ENCODE measurements at regions not wholly inside any gene's neighbourhood (a gene's known extent, or its start where the extent isn't known, plus 50 kb on each side); places are given as distances from the start of the nearest gene placed in this dataset.

- no peak for TF ChIP-seq EZH2phosphoT487 (IDR thresholded peaks at IDR 0.05; ENCODE audit: borderline replicate concordance, low read depth, low read length)
- TF ChIP-seq, protein P1, sequence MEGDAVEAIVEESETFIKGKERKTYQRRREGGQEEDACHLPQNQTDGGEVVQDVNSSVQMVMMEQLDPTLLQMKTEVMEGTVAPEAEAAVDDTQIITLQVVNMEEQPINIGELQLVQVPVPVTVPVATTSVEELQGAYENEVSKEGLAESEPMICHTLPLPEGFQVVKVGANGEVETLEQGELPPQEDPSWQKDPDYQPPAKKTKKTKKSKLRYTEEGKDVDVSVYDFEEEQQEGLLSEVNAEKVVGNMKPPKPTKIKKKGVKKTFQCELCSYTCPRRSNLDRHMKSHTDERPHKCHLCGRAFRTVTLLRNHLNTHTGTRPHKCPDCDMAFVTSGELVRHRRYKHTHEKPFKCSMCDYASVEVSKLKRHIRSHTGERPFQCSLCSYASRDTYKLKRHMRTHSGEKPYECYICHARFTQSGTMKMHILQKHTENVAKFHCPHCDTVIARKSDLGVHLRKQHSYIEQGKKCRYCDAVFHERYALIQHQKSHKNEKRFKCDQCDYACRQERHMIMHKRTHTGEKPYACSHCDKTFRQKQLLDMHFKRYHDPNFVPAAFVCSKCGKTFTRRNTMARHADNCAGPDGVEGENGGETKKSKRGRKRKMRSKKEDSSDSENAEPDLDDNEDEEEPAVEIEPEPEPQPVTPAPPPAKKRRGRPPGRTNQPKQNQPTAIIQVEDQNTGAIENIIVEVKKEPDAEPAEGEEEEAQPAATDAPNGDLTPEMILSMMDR (conservative IDR thresholded peaks at IDR 0.05; ENCODE audit: low read length): no peak
- CTCF ChIA-PET (ENCODE audit: unreplicated experiment): no interaction called here
- no peaks in the 10 kb centered on the region for H3K9me3 ChIP-seq (ENCODE audit: low read length)
These were observed 414.8 kb upstream of the LMO3 start for GRCh38 chr12:17020765-17021164.

DNA sequence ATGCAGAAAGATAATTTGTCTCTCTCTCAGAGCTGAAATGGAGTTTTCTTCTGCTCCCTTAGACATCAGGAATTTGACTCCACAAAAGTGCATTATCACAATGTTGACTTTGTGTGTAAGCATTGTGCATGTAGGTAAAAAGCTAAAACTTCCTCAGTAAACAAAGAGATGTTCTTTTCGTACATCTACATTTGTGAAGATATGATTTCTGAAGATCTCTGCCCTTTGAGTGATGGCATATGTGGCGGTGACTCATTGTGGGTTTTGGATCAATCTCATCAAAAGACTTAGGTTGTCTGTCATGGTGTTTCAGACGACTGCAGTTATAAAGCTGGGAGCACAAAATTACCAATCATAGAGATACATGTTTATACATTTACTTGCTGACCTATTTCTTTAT is 411.4 kb upstream of the LMO3 start:
- DNase-seq (ENCODE audit: low spot score): no peak
- CTCF ChIA-PET (ENCODE audit: unreplicated experiment): no interaction called here
- BruUV-seq (replicated peaks): no TSS peak
- Histone ChIP-seq H3K9me3 (ENCODE audit: low read length) (no peaks in the 10 kb centered on the region), H2AFZ (ENCODE audit: low read length) (no peak overlapping the region), H3K9me2 (ENCODE audit: insufficient read depth, low read length) (no peaks in the 10 kb centered on the region), H3K27ac (ENCODE audit: low read depth, low read length, poor library complexity, severe bottlenecking) (no peak overlapping the region), H4K20me1 (ENCODE audit: insufficient read depth, low read length) (no peaks in the 10 kb centered on the region), H3K4me1 (ENCODE audit: insufficient read depth, low read length, poor library complexity, severe bottlenecking) (no peaks in the 10 kb centered on the region), H3K79me2 (ENCODE audit: insufficient read depth, low read depth, low read length) (no peaks in the 10 kb centered on the region), H3K4me3 (ENCODE audit: low read depth, low read length, poor library complexity, severe bottlenecking) (no peak overlapping the region), H3K36me3 (ENCODE audit: insufficient read depth, low read length) (no peaks in the 10 kb centered on the region), H3K4me2 (ENCODE audit: low read length) (no peak overlapping the region)
- intact Hi-C loops (cut with micrococcal nuclease; ENCODE audit: unreplicated experiment): no loop called here
- no peak for TF ChIP-seq EZH2phosphoT487 (IDR thresholded peaks at IDR 0.05; ENCODE audit: borderline replicate concordance, low read depth, low read length)
- TF ChIP-seq, protein P1 (conservative IDR thresholded peaks at IDR 0.05; ENCODE audit: low read length): no peak
- POLR2A ChIA-PET: no interaction called here

More at GRCh38 chr12:17020765-17021164, 414.8 kb upstream of the LMO3 start:
- H3K9me2 ChIP-seq (ENCODE audit: insufficient read depth, low read length): no peaks in the 10 kb centered on the region
- H3K4me1 ChIP-seq (ENCODE audit: insufficient read depth, low read length, poor library complexity, severe bottlenecking): no peaks in the 10 kb centered on the region
- no peak overlapping the region for H2AFZ ChIP-seq (ENCODE audit: low read length)
- no peaks in the 10 kb centered on the region for H3K79me2 ChIP-seq (ENCODE audit: insufficient read depth, low read depth, low read length)
- POLR2A ChIA-PET: no interaction called here
- H4K20me1 ChIP-seq (ENCODE audit: insufficient read depth, low read length): no peaks in the 10 kb centered on the region
- H3K27ac ChIP-seq (ENCODE audit: low read depth, low read length, poor library complexity, severe bottlenecking): no peak overlapping the region
- intact Hi-C loops (cut with micrococcal nuclease; ENCODE audit: unreplicated experiment): no loop called here
- H3K36me3 ChIP-seq (ENCODE audit: insufficient read depth, low read length): no peaks in the 10 kb centered on the region
- DNase-seq (ENCODE audit: low spot score): no peak
- H3K4me3 ChIP-seq (ENCODE audit: low read depth, low read length, poor library complexity, severe bottlenecking): no peak overlapping the region
- no peak overlapping the region for H3K4me2 ChIP-seq (ENCODE audit: low read length)
- BruUV-seq (replicated peaks): no TSS peak

GRCh38 chr12:17016116-17016864 is 410.3 kb upstream of the LMO3 start:
- H3K4me1 ChIP-seq (ENCODE audit: insufficient read depth, low read length, poor library complexity, severe bottlenecking): no peaks in the 10 kb centered on the region
- POLR2A ChIA-PET: interaction anchor here (1.5 kb wide), 1 partner anchor 12 kb away, joined by 3 read pairs; no protein-coding TSS in a partner anchor
- H3K36me3 ChIP-seq (ENCODE audit: insufficient read depth, low read length): no peaks in the 10 kb centered on the region
- H3K4me3 ChIP-seq (ENCODE audit: low read depth, low read length, poor library complexity, severe bottlenecking): no peak overlapping the region
- TF ChIP-seq, protein P1 (conservative IDR thresholded peaks at IDR 0.05; ENCODE audit: low read length): no peak
- no peak for TF ChIP-seq EZH2phosphoT487 (IDR thresholded peaks at IDR 0.05; ENCODE audit: borderline replicate concordance, low read depth, low read length)
- intact Hi-C loops (cut with micrococcal nuclease; ENCODE audit: unreplicated experiment): no loop called here
- BruUV-seq (replicated peaks): no TSS peak
- H4K20me1 ChIP-seq (ENCODE audit: insufficient read depth, low read length): no peaks in the 10 kb centered on the region
- CTCF ChIA-PET (ENCODE audit: unreplicated experiment): no interaction called here
- no peak overlapping the region for H3K4me2 ChIP-seq (ENCODE audit: low read length)
- no peak for DNase-seq (ENCODE audit: low spot score)
- H3K9me3 ChIP-seq (ENCODE audit: low read length): no peaks in the 10 kb centered on the region
- no peak overlapping the region for H3K27ac ChIP-seq (ENCODE audit: low read depth, low read length, poor library complexity, severe bottlenecking)
- no peak overlapping the region for H2AFZ ChIP-seq (ENCODE audit: low read length)
- H3K9me2 ChIP-seq (ENCODE audit: insufficient read depth, low read length): no peaks in the 10 kb centered on the region
- no peaks in the 10 kb centered on the region for H3K79me2 ChIP-seq (ENCODE audit: insufficient read depth, low read depth, low read length)
